ENCODE measurements at regions not wholly inside any gene's neighbourhood (a gene's known extent, or its start where the extent isn't known, plus 50 kb on each side); places are given as distances from the start of the nearest gene placed in this dataset.

GRCh38 chr11:96447208-96448110, 57.6 kb downstream of the JRKL start:
- TF ChIP-seq MAX (IDR thresholded peaks at IDR 0.05; ENCODE audit: insufficient read depth, insufficient read length) (no peak), EZH2 (IDR thresholded peaks at IDR 0.05; ENCODE audit: borderline replicate concordance, low read depth, low read length, severe bottlenecking) (no peak), POLR2AphosphoS5 (IDR thresholded peaks at IDR 0.05; ENCODE audit: insufficient read depth, low read depth, low read length) (no peak), CTCF (IDR thresholded peaks at IDR 0.05; ENCODE audit: extremely low read depth in 1 of 2, insufficient read depth in 1 of 2, low read depth in 1 of 2, low read length in 2 of 2) (no peak), MYC (IDR thresholded peaks at IDR 0.05; ENCODE audit: low read depth, low read length) (no peak), POLR2A (IDR thresholded peaks at IDR 0.05; ENCODE audit: low read depth, low read length) (no peak), FOS (IDR thresholded peaks at IDR 0.05; ENCODE audit: borderline replicate concordance, insufficient read depth, low read length) (no peak), JUN (IDR thresholded peaks at IDR 0.05; ENCODE audit: borderline replicate concordance, insufficient read depth, insufficient read length, low read depth) (no peak), GATA2 (IDR thresholded peaks at IDR 0.05; ENCODE audit: insufficient read depth, insufficient read length, low read depth, low read length) (no peak)

All from endothelial cell of umbilical vein (primary cell).